Loucy (cell line): ENCODE measurements at regions not wholly inside any gene's neighbourhood (a gene's known extent, or its start where the extent isn't known, plus 50 kb on each side); places are given as distances from the start of the nearest gene placed in this dataset.
A peak's percentile ranks its signal among the peaks of the same experiment; 100 is the strongest.

Experiments
- EZH2phosphoT487 ChIP-seq: fragments of 200-600 bp; IDR thresholded peaks from 2 replicates; pipeline ENCODE4 v1.6.1; 2018; ENCODE audit warnings: antibody characterized with exemption, mild to moderate bottlenecking, moderate library complexity, borderline replicate concordance
- TF ChIP-seq, protein P1 (sequence below): fragments of 200-600 bp; sonication (generic); conservative IDR thresholded peaks from 2 replicates; pipeline ENCODE4 v1.5.1; 2014; ENCODE audit warnings: mild to moderate bottlenecking, antibody characterized with exemption, low read length

DNA sequence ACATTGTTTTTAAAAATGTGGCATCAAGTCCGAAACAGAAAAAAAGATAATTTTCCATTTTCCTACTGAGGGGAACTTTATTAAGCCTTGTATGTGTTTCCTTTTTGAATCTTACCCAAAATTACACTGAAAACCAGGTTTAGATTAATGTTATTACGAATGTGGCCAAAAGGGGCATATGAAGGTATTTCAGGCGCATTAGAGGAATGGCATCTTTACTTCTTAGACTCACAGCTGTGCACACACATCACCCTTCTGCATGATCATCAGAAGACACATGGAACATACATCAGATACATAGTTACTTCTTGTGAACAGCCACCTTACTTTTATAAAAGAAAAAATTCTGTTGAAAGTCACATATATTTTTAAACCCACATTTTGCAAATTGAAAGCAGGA is 58.6 kb upstream of the ZPBP start:
- TF ChIP-seq, protein P1, sequence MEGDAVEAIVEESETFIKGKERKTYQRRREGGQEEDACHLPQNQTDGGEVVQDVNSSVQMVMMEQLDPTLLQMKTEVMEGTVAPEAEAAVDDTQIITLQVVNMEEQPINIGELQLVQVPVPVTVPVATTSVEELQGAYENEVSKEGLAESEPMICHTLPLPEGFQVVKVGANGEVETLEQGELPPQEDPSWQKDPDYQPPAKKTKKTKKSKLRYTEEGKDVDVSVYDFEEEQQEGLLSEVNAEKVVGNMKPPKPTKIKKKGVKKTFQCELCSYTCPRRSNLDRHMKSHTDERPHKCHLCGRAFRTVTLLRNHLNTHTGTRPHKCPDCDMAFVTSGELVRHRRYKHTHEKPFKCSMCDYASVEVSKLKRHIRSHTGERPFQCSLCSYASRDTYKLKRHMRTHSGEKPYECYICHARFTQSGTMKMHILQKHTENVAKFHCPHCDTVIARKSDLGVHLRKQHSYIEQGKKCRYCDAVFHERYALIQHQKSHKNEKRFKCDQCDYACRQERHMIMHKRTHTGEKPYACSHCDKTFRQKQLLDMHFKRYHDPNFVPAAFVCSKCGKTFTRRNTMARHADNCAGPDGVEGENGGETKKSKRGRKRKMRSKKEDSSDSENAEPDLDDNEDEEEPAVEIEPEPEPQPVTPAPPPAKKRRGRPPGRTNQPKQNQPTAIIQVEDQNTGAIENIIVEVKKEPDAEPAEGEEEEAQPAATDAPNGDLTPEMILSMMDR = peak; percentile 37
- no peak for TF ChIP-seq EZH2phosphoT487
